HEK293 (cell line): ENCODE measurements at regions not wholly inside any gene's neighbourhood (a gene's known extent, or its start where the extent isn't known, plus 50 kb on each side); places are given as distances from the start of the nearest gene placed in this dataset.

Source experiments
- CTCF ChIA-PET: fragments of 350-600 bp; formaldehyde crosslinking; extraction: SDS; loops from one replicate; lab custom pipeline; 2021; ENCODE audit warnings: antibody characterized with exemption; lab: Yijun Ruan, JAX
- POLR2A ChIA-PET: fragments of 300-600 bp; formaldehyde crosslinking; extraction: SDS; loops from one replicate; lab custom pipeline; 2020; ENCODE audit warnings: antibody characterized with exemption, inconsistent platforms; lab: Yijun Ruan, JAX
- H3K27ac ChIP-seq: fragments of 200-500 bp; sonication (Bioruptor generic); 2 replicates; pipeline ENCODE4 v1.5.1; 2014; ENCODE audit warnings: low read depth, low read length, control low read depth, inconsistent platforms; ENCODE audit errors: extremely low read depth
- H3K36me3 ChIP-seq, 2 experiments: fragments of 200-500 bp in 1 of 2; sonication (Bioruptor generic) in 1 of 2; 1 replicate in 1 of 2; 2 replicates in 1 of 2; pipeline ENCODE4 v1.5.1; 2014 to 2017; ENCODE audit warnings: inconsistent platforms in 2 of 2, low read length in 2 of 2; ENCODE audit not compliant: control insufficient read depth in 2 of 2, insufficient read depth in 1 of 2
- H3K4me1 ChIP-seq: fragments of 200-500 bp; sonication (Bioruptor generic); 2 replicates; pipeline ENCODE4 v1.5.1; 2014; ENCODE audit warnings: mild to moderate bottlenecking, low read length, inconsistent platforms; ENCODE audit not compliant: control insufficient read depth, insufficient read depth
- H3K4me3 ChIP-seq: 2 replicates; pipeline ENCODE4 v1.5.1; 2011; ENCODE audit warnings: low read depth, mild to moderate bottlenecking, control low read depth, low read length, moderate library complexity
- H3K9me3 ChIP-seq: fragments of 200-500 bp; sonication (Bioruptor generic); 2 replicates; pipeline ENCODE4 v1.5.1; 2014; ENCODE audit warnings: low read depth, low read length, inconsistent platforms; ENCODE audit not compliant: control insufficient read depth, insufficient read depth
- BCL6B ChIP-seq: fragments of 450-650 bp; formaldehyde crosslinking; IDR thresholded peaks from 2 replicates; pipeline ENCODE4 v1.5.1; 2017; ENCODE audit warnings: missing biosample characterization, missing genetic modification characterization
- GLIS1 ChIP-seq: fragments of 450-650 bp; formaldehyde crosslinking; IDR thresholded peaks from 2 replicates; pipeline ENCODE4 v1.5.1; 2016; ENCODE audit warnings: missing biosample characterization, missing genetic modification characterization
- MEIS1 ChIP-seq: sonication (generic); formaldehyde crosslinking; IDR thresholded peaks from 2 replicates; pipeline ENCODE4 v1.8.1; 2022; ENCODE audit warnings: missing genetic modification reagents, mild to moderate bottlenecking, borderline replicate concordance
- YY2 ChIP-seq: fragments of 450-650 bp; formaldehyde crosslinking; IDR thresholded peaks from 2 replicates; pipeline ENCODE4 v1.5.1; 2016; ENCODE audit warnings: missing biosample characterization, missing genetic modification characterization
- ZBTB17 ChIP-seq: fragments of 450-650 bp; formaldehyde crosslinking; IDR thresholded peaks from 2 replicates; pipeline ENCODE4 v1.5.1; 2016; ENCODE audit warnings: missing biosample characterization, missing genetic modification characterization
- ZFP3 ChIP-seq: fragments of 450-650 bp; formaldehyde crosslinking; IDR thresholded peaks from 2 replicates; pipeline ENCODE4 v1.5.1; 2016; ENCODE audit warnings: low read depth, missing biosample characterization, missing genetic modification characterization
- ZNF174 ChIP-seq: fragments of 450-650 bp; formaldehyde crosslinking; IDR thresholded peaks from 2 replicates; pipeline ENCODE4 v1.5.0; 2017; ENCODE audit warnings: missing biosample characterization, mild to moderate bottlenecking, missing genetic modification characterization
- ZNF184 ChIP-seq: fragments of 450-650 bp; IDR thresholded peaks from 2 replicates; pipeline ENCODE4 v1.5.1; 2018; ENCODE audit warnings: missing biosample characterization, mild to moderate bottlenecking, missing genetic modification characterization
- ZNF280D ChIP-seq: fragments of 450-650 bp; formaldehyde crosslinking; IDR thresholded peaks from 2 replicates; pipeline ENCODE4 v1.5.1; 2016; ENCODE audit warnings: missing biosample characterization, missing genetic modification characterization
- ZNF292 ChIP-seq: fragments of 450-650 bp; formaldehyde crosslinking; IDR thresholded peaks from 2 replicates; pipeline ENCODE4 v1.5.1; 2016; ENCODE audit warnings: low read depth, missing biosample characterization, missing genetic modification characterization, borderline replicate concordance
- ZNF302 ChIP-seq: fragments of 450-650 bp; formaldehyde crosslinking; IDR thresholded peaks from 2 replicates; pipeline ENCODE4 v1.5.1; 2016; ENCODE audit warnings: missing biosample characterization, missing genetic modification characterization, low read depth
- ZNF354C ChIP-seq: fragments of 450-650 bp; formaldehyde crosslinking; IDR thresholded peaks from 2 replicates; pipeline ENCODE4 v1.5.1; 2016; ENCODE audit warnings: missing biosample characterization, missing genetic modification characterization, low read depth, borderline replicate concordance
- ZNF362 ChIP-seq: fragments of 450-650 bp; formaldehyde crosslinking; IDR thresholded peaks from 2 replicates; pipeline ENCODE4 v1.5.1; 2016; ENCODE audit warnings: missing biosample characterization, missing genetic modification characterization
- ZNF391 ChIP-seq: fragments of 450-650 bp; formaldehyde crosslinking; IDR thresholded peaks from 2 replicates; pipeline ENCODE4 v1.5.1; 2016; ENCODE audit warnings: low read depth, missing biosample characterization, missing genetic modification characterization, borderline replicate concordance
- ZNF580 ChIP-seq: fragments of 450-650 bp; formaldehyde crosslinking; IDR thresholded peaks from 2 replicates; pipeline ENCODE4 v1.5.1; 2016; ENCODE audit warnings: missing biosample characterization, missing genetic modification characterization
- ZNF596 ChIP-seq: fragments of 450-650 bp; IDR thresholded peaks from 2 replicates; pipeline ENCODE4 v1.5.0; 2018; ENCODE audit warnings: missing biosample characterization, mild to moderate bottlenecking, missing genetic modification characterization, moderate library complexity
- ZNF629 ChIP-seq: fragments of 450-650 bp; formaldehyde crosslinking; IDR thresholded peaks from 2 replicates; pipeline ENCODE4 v1.5.1; 2017; ENCODE audit warnings: missing biosample characterization, missing genetic modification characterization
- ZNF692 ChIP-seq: fragments of 450-650 bp; formaldehyde crosslinking; IDR thresholded peaks from 2 replicates; pipeline ENCODE4 v1.5.1; 2016; ENCODE audit warnings: missing biosample characterization, missing genetic modification characterization
- ZNF701 ChIP-seq: fragments of 450-650 bp; formaldehyde crosslinking; IDR thresholded peaks from 2 replicates; pipeline ENCODE4 v1.5.1; 2016; ENCODE audit warnings: missing biosample characterization, missing genetic modification characterization
- ZNF843 ChIP-seq: fragments of 450-650 bp; formaldehyde crosslinking; IDR thresholded peaks from 2 replicates; pipeline ENCODE4 v1.5.1; 2016; ENCODE audit warnings: missing biosample characterization, missing genetic modification characterization
- ZSCAN30 ChIP-seq: fragments of 450-650 bp; IDR thresholded peaks from 2 replicates; pipeline ENCODE4 v1.5.1; 2018; ENCODE audit warnings: missing biosample characterization, mild to moderate bottlenecking, missing genetic modification characterization, moderate library complexity

- H3K36me3 ChIP-seq = no peaks in the 10 kb centered on the region
- no peak overlapping the region for H3K4me3 ChIP-seq
- TF ChIP-seq ZNF580 (tag by site-specific recombination) (no peak), ZNF701 (tag by site-specific recombination) (no peak), ZNF184 (tag by site-specific recombination) (no peak), ZNF280D (tag by site-specific recombination) (no peak), ZNF843 (tag by site-specific recombination) (no peak), ZNF692 (tag by site-specific recombination) (no peak), ZNF596 (no peak), ZSCAN30 (no peak), ZFP3 (tag by site-specific recombination) (no peak), BCL6B (tag by site-specific recombination) (no peak), ZBTB17 (tag by site-specific recombination) (no peak), GLIS1 (tag by site-specific recombination) (no peak), ZNF391 (tag by site-specific recombination) (no peak), ZNF292 (no peak), ZNF629 (no peak), MEIS1 (CRISPR knock-in tag) (no peak), YY2 (no peak)
- ChIA-PET POLR2A (no interaction called here), CTCF (no interaction called here)
- H3K4me1 ChIP-seq = no peaks in the 10 kb centered on the region
- no peaks in the 10 kb centered on the region for H3K9me3 ChIP-seq
- no peak overlapping the region for H3K27ac ChIP-seq
These were observed 756.4 kb upstream of the CDH7 start for GRCh38 chr18:64994370-64994769.

GRCh38 chr18:64993695-64994094, 757.1 kb upstream of the CDH7 start:
- Histone ChIP-seq H3K27ac (no peak overlapping the region), H3K4me1 (no peaks in the 10 kb centered on the region), H3K36me3 (no peaks in the 10 kb centered on the region), H3K4me3 (no peak overlapping the region), H3K9me3 (no peaks in the 10 kb centered on the region)
- POLR2A ChIA-PET = no interaction called here
- no peak for TF ChIP-seq ZNF174 (tag by site-specific recombination)
- CTCF ChIA-PET = no interaction called here

GRCh38 chr18:64992654-64993053, 758.2 kb upstream of the CDH7 start:
- CTCF ChIA-PET = no interaction called here
- Histone ChIP-seq H3K4me1 (no peaks in the 10 kb centered on the region), H3K27ac (no peak overlapping the region), H3K9me3 (no peaks in the 10 kb centered on the region), H3K4me3 (no peak overlapping the region), H3K36me3 (no peaks in the 10 kb centered on the region)
- no peak for TF ChIP-seq ZNF302
- no peak for TF ChIP-seq ZNF843 (tag by site-specific recombination)
- TF ChIP-seq ZNF354C (tag by site-specific recombination) = no peak
- no peak for TF ChIP-seq ZNF362 (tag by site-specific recombination)
- POLR2A ChIA-PET = no interaction called here
